CD4-positive, alpha-beta T cell treated with Interleukin-6 at 100 ng/mL for 8 hours (primary cell): ENCODE measurements at regions not wholly inside any gene's neighbourhood (a gene's known extent, or its start where the extent isn't known, plus 50 kb on each side); places are given as distances from the start of the nearest gene placed in this dataset.
"Not testable (repeated sequence)": the region's sequence is repeated elsewhere in the genome, so short reads cannot be mapped to it uniquely, and the experiment has no call there.

ENCODE experiments used
- DNase-seq: peaks from one replicate; pipeline ENCODE4 v3.0.0-alpha.2; 2020; ENCODE audit warnings: mixed read lengths, low spot score

DNA sequence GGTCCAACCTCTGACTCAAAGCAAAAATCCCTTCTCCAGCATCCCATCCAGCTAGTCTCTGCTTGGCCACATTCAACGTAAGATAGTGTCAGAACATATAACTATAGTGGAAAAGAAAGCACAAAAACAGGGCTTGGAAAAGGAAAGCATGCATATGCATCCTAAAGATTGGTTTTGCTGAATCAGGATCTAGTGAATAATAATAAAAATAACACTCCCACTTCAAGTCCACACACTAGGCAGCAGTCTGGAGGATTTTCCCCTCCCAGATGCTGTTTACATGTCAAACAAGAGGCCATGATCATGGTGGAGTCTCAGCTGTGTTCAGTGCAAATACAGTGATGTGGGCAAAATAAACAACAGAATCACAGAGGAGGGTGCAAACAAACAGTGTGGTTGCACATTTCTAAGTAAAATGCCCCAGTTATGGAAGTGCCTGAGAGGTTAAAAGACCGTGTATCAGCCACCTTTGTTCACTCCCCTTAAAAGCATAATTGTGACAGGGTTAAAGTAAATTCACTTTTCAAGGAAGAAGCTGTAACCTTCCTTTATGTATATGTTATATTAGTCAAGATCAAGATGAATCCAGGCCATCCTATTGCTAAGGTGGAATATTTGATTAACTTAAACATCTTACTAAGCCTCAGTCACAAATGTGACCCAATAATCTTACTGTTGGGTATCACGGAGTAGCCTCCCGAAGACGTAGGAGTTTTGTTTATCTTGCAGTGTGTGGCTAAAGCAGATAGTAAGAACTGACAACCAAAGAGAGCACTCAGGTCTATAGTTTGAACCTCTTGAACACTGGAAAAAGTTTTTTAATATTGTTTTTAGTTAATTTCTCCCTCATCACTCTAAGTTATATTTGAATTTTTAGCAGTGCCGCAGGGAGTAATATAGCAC lies 424.5 kb downstream of the SOX2 start:
- no peak for DNase-seq

DNA sequence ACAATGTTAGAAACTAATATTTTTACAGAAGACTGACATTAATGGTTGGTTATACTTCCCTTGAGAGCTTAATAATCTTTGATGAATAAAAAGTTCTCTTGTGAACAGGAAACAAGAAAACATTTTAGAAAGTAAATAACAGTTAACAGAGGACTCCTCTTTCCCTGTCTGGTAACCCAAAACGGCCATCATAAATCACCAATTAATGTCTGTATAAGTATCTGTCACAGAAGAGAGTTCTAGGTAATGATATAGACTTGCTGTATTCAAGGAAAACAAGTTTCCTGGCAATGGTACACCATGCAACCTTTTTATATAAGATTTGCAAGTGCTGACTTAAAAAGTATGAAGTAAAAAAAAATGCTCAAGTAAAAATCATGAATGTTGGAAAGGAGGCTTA lies 426.7 kb downstream of the SOX2 start:
- no peak for DNase-seq

- no peak for DNase-seq
Observed at GRCh38 chr3:182139627-182140357, 428.1 kb downstream of the SOX2 start.

- no peak for DNase-seq
Observed at GRCh38 chr3:182142928-182143327, 431.2 kb downstream of the SOX2 start.

DNA sequence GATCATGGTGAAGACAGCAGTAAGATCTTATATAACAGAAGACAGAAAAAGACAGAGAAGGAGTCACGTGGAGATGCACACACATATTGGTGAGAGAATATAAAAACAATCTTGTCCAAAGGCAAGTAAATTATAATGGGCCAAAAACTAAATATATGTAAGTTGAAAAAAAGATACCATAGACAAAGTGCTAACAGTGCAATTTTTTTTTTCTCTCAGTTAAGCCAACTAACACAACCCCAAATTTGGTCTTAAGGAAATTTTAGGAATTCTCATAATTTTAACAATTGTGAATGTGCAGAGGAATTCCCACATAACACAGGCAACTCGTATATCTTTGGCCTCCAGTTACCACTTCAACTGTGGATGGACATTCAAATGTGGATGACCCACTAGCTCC lies 432.2 kb downstream of the SOX2 start:
- DNase-seq = no peak

DNA sequence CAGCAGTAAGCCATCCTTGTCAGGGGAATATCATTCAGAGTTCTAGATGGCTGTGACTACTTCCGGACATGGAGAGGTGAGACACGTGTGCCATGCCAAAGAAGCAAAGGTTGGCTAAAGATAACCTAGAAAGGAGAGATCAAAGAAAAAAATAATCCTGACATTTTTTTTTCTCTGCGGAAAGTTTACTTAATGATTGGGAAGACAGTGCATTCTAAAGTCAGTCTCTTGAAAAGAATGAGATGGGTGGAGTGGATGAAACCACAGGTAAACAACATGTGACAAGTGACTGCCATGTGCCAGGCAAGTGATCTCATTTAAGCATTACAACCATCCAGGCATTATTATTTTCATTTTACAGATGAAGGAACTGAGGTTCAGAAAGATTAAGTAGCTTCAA lies 436.6 kb downstream of the SOX2 start:
- DNase-seq = no peak

GRCh38 chr3:182149594-182149993 lies 437.9 kb downstream of the SOX2 start:
- DNase-seq = no peak

DNA sequence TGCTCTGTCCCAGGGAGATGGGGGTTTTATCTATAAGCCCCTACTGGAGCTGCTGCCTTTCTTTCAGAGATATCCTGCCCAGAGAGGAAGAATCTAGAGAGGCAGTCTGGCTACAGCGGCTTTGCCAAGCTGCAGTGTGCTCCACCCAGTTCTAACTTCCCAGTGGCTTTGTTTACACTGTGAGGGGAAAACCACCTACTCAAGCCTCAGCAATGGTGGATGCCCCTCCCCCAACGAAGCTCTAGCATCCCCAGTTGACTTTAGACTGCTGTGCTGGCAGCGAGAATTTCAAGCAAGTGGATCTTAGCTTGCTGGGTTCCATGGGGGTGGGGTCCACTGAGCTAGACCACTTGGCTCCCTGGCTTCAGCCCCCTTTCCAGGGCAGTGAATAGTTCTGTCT lies 444.6 kb downstream of the SOX2 start:
- not testable (repeated sequence) for DNase-seq

DNA sequence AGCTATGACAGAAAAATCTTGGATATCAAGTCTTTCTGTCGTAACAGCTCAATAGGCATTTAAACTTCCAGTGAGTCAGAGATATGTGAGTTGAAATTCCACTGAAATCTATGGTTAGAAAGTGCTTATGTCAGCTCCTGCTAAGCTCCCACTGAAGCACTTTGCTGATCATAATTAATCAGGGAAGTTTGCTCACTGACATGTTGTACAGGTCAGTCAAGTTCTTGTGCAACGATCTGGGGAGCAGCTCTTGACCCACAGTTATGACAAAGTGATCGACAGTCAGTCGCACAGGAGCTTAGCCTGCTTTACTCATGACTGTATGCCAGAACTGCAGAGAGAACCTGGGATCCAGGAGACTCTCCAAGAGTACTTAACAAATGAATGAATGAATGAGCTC lies 453.5 kb downstream of the SOX2 start:
- DNase-seq = no peak

DNA sequence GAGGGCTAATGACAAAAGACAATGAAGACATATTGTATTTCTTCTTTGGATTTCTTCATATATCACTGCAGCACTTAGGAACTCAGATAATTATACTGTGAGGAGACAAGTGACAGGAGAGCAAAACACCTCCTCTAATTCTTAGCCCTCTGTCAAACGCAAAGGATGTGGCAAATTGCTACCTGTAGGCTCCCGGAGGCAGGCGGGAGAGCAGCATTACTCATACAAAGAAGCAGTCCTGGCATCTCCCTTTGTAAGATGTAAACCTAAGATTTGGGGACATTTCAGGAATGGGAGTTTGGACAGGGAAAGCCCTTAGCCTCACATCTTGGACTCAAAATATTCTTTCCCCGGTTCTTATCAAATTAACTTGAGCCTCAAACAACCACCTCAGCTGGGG lies 460.8 kb downstream of the SOX2 start:
- DNase-seq = no peak

- DNase-seq = no peak
Observed at GRCh38 chr3:182178488-182179200, 466.9 kb downstream of the SOX2 start.

- DNase-seq = no peak
Observed at GRCh38 chr3:182179631-182180030, 467.9 kb downstream of the SOX2 start.

GRCh38 chr3:182180654-182181385 lies 469.1 kb downstream of the SOX2 start:
- DNase-seq = no peak

- DNase-seq = no peak
Observed at GRCh38 chr3:182182531-182182968, 470.8 kb downstream of the SOX2 start.

GRCh38 chr3:182183716-182184430 lies 472.1 kb downstream of the SOX2 start:
- DNase-seq = no peak

DNA sequence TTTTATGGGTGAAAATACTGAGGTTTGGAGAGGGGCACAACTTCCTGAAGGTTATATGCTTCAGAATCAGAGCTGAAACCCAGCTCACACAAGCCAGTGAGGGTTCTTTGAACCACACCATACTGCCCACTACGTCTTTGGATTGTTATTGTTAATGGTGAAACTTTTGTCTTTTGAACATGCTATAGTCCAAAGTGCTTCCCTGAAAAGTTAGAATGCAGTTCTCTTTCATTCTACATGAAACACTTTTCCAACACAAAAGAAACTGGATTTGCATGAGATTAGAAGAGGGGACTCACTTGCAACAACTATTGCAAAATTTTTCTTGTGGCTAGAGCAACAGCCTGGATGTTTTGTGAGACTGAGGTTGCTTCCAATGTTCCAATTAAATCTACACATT lies 473.6 kb downstream of the SOX2 start:
- DNase-seq = no peak

GRCh38 chr3:182190056-182190455 lies 478.3 kb downstream of the SOX2 start:
- no peak for DNase-seq

GRCh38 chr3:182198345-182198744 lies 486.6 kb downstream of the SOX2 start:
- no peak for DNase-seq

DNA sequence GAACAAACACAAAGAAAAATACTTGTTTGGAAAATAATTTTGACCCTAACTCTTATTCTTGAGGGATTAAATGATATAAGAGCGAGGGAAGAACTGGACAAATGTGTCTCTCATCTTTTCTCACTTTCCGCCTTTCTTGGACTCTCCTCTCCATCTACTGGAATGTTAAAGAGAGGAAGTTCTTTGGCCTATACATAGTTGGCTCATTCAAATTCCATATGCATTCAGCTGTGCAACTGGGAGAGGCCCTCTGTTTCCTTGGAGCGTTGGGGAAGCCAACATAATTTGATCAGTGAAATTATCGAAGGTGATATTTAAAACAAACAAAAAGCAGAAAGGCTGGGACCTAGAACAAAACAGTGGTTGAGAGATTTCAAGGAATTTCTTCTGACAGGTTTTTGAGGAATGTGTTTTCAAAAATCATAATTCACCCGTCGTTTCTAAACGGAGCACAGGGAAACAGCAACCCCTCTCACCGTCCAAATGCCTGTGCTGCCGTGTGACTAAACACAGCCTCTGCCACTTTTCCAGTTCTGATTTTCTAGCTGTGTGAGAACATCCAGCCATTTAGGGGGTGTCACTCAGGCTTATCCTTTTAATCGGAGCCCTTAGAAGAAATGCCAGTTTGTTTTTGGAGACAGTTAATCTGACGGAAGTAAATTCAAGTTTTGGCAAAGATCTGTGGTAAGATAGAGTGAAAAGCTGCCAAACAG lies 489.9 kb downstream of the SOX2 start:
- no peak for DNase-seq

GRCh38 chr3:182212479-182213076 lies 500.9 kb downstream of the SOX2 start:
- DNase-seq = no peak
